GM21423 (cell line): ENCODE measurements at regions not wholly inside any gene's neighbourhood (a gene's known extent, or its start where the extent isn't known, plus 50 kb on each side); places are given as distances from the start of the nearest gene placed in this dataset.

Source experiments
- ATAC-seq: cut with Tn5 transposase; IDR thresholded peaks from one replicate; pipeline ENCODE4 v1.9.1; 2021; ENCODE audit warnings: mild to moderate bottlenecking, moderate library complexity; ENCODE audit not compliant: unreplicated experiment

- no peak for ATAC-seq
Observed at GRCh38 chr15:81495780-81496467, 121.9 kb upstream of the TMC3 start.

- ATAC-seq = no peak
Observed at GRCh38 chr15:81492969-81493645, 119.1 kb upstream of the TMC3 start.

- ATAC-seq = no peak
Observed at GRCh38 chr15:81492331-81492968, 118.4 kb upstream of the TMC3 start.

- no peak for ATAC-seq
Observed at GRCh38 chr15:81491414-81492096, 117.5 kb upstream of the TMC3 start.

- ATAC-seq = no peak
Observed at GRCh38 chr15:81485806-81486205, 111.8 kb upstream of the TMC3 start.

- no peak for ATAC-seq
Observed at GRCh38 chr15:81484086-81484955, 110.3 kb upstream of the TMC3 start.

GRCh38 chr15:81483496-81483895 lies 109.5 kb upstream of the TMC3 start:
- ATAC-seq = no peak

- no peak for ATAC-seq
Observed at GRCh38 chr15:81481346-81481745, 107.3 kb upstream of the TMC3 start.

- no peak for ATAC-seq
Observed at GRCh38 chr15:81480645-81481053, 106.6 kb upstream of the TMC3 start.

- no peak for ATAC-seq
Observed at GRCh38 chr15:81478354-81478753, 104.3 kb upstream of the TMC3 start.

GRCh38 chr15:81475926-81476325 lies 101.9 kb upstream of the TMC3 start:
- no peak for ATAC-seq

GRCh38 chr15:81475471-81475870 lies 101.5 kb upstream of the TMC3 start:
- ATAC-seq = no peak

- ATAC-seq = no peak
Observed at GRCh38 chr15:81473946-81474345, 99.9 kb upstream of the TMC3 start.

GRCh38 chr15:81473177-81473576 lies 99.2 kb upstream of the TMC3 start:
- no peak for ATAC-seq

- ATAC-seq = no peak
Observed at GRCh38 chr15:81471151-81471550, 97.1 kb upstream of the TMC3 start.

GRCh38 chr15:81469154-81469553 lies 95.1 kb upstream of the TMC3 start:
- ATAC-seq = no peak

- ATAC-seq = no peak
Observed at GRCh38 chr15:81466741-81467140, 92.7 kb upstream of the TMC3 start.

GRCh38 chr15:81454024-81454423 lies 80.0 kb upstream of the TMC3 start:
- no peak for ATAC-seq

GRCh38 chr15:81450721-81451120 lies 76.7 kb upstream of the TMC3 start:
- no peak for ATAC-seq

GRCh38 chr15:81449836-81450474 lies 75.9 kb upstream of the TMC3 start:
- ATAC-seq = no peak
